NCI-H2196 (cell line): ENCODE measurements at regions not wholly inside any gene's neighbourhood (a gene's known extent, or its start where the extent isn't known, plus 50 kb on each side); places are given as distances from the start of the nearest gene placed in this dataset.
A peak's percentile ranks its signal among the peaks of the same experiment; 100 is the strongest.

Experiments used
- DNase-seq: peaks from one replicate; lab custom pipeline; 2025; ENCODE audit not compliant: unreplicated experiment; lab: John Stamatoyannopoulos, UW

- DNase-seq, result no peak
Observed at GRCh38 chr2:24439971-24440340, 51.1 kb upstream of the NCOA1 start.

- no peak for DNase-seq
Observed at GRCh38 chr2:24439280-24439970, 51.6 kb upstream of the NCOA1 start.

- DNase-seq, result no peak
Observed at GRCh38 chr2:24438106-24438505, 52.9 kb upstream of the NCOA1 start.

- DNase-seq, result peak; percentile 41
Observed at GRCh38 chr2:24435391-24436316, 55.4 kb upstream of the NCOA1 start.

- DNase-seq, result no peak
Observed at GRCh38 chr2:24434541-24434940, 56.5 kb upstream of the NCOA1 start.

GRCh38 chr2:24432735-24433134 lies 58.3 kb upstream of the NCOA1 start:
- no peak for DNase-seq

- no peak for DNase-seq
Observed at GRCh38 chr2:24432121-24432520, 58.9 kb upstream of the NCOA1 start.

GRCh38 chr2:24429197-24430074 lies 61.6 kb upstream of the NCOA1 start:
- no peak for DNase-seq

GRCh38 chr2:24424387-24424786 lies 64.1 kb upstream of the ITSN2 start:
- no peak for DNase-seq

GRCh38 chr2:24423095-24423494 lies 62.8 kb upstream of the ITSN2 start:
- no peak for DNase-seq

GRCh38 chr2:24421668-24422067 lies 61.3 kb upstream of the ITSN2 start:
- peak; percentile 69 for DNase-seq

GRCh38 chr2:24420373-24420772 lies 60.0 kb upstream of the ITSN2 start:
- no peak for DNase-seq

GRCh38 chr2:24418166-24418841 lies 58.0 kb upstream of the ITSN2 start:
- no peak for DNase-seq

GRCh38 chr2:24412812-24413211 lies 52.5 kb upstream of the ITSN2 start:
- DNase-seq, result no peak

GRCh38 chr2:24411488-24412151 lies 51.3 kb upstream of the ITSN2 start:
- no peak for DNase-seq

- DNase-seq, result no peak
Observed at GRCh38 chr2:24410976-24411375, 50.6 kb upstream of the ITSN2 start.

- peak; percentile 60 for DNase-seq
Observed at GRCh38 chr2:24409700-24410556, 49.6 kb upstream of the ITSN2 start.
